Panc1 (cell line): ENCODE measurements at regions not wholly inside any gene's neighbourhood (a gene's known extent, or its start where the extent isn't known, plus 50 kb on each side); places are given as distances from the start of the nearest gene placed in this dataset.

ENCODE experiments used
- ATAC-seq: fragments of 200-7000 bp; cut with Tn5 transposase; 2 replicates; pipeline ENCODE4 v1.9.1; 2020; ENCODE audit warnings: mild to moderate bottlenecking, moderate library complexity
- BruUV-seq: library from RNA; stranded (reverse); fragments of 400-500 nt; replicated peaks from 2 replicates; lab custom pipeline; 2021; lab: Mats Ljungman, UMichigan
- CTCF ChIA-PET: fragments of 300-600 bp; sonication (Branson Sonifier 250); formaldehyde crosslinking; loops from one replicate; lab custom pipeline; 2022; ENCODE audit warnings: antibody characterized with exemption; lab: Charles Lee
- POLR2A ChIA-PET: fragments of 300-600 bp; sonication (Branson Sonifier 250); formaldehyde crosslinking; loops from one replicate; lab custom pipeline; 2022; ENCODE audit warnings: antibody characterized with exemption; lab: Charles Lee
- DNase-seq: peaks from one replicate; pipeline ENCODE4 v3.0.0-alpha.2; 2010; ENCODE audit warnings: low read depth, low spot score
- H3K27ac ChIP-seq: 2 replicates; pipeline ENCODE4 v1.5.1; 2011; ENCODE audit warnings: mild to moderate bottlenecking, low read length, inconsistent platforms
- H3K27me3 ChIP-seq: fragments of 200-500 bp; sonication (Bioruptor generic); 2 replicates; pipeline ENCODE4 v1.6.0; 2014; ENCODE audit warnings: low read length, inconsistent platforms; ENCODE audit not compliant: control insufficient read depth, insufficient read depth
- H3K36me3 ChIP-seq: fragments of 200-500 bp; sonication (Bioruptor generic); 2 replicates; pipeline ENCODE4 v1.5.1; 2014; ENCODE audit warnings: inconsistent platforms, mild to moderate bottlenecking, low read length, moderate library complexity; ENCODE audit not compliant: control insufficient read depth, insufficient read depth
- H3K4me1 ChIP-seq: 2 replicates; pipeline ENCODE4 v1.5.1; 2011; ENCODE audit warnings: inconsistent platforms, mild to moderate bottlenecking, low read length, moderate library complexity; ENCODE audit not compliant: control insufficient read depth, insufficient read depth
- H3K4me3 ChIP-seq, 2 experiments: 2 replicates each; pipeline ENCODE4 v1.5.1; 2011 to 2012; ENCODE audit warnings: low read depth in 2 of 2, low read length in 2 of 2, mild to moderate bottlenecking in 2 of 2, inconsistent platforms in 1 of 2, moderate library complexity in 1 of 2
- H3K9me3 ChIP-seq: fragments of 200-500 bp; sonication (Bioruptor generic); 2 replicates; pipeline ENCODE4 v1.5.1; 2014; ENCODE audit warnings: low read depth, mild to moderate bottlenecking, inconsistent platforms, low read length, moderate library complexity; ENCODE audit not compliant: control insufficient read depth, insufficient read depth
- CTCF ChIP-seq: fragments of 450-650 bp; IDR thresholded peaks from 2 replicates; pipeline ENCODE4 v1.5.1; 2017; ENCODE audit warnings: mild to moderate bottlenecking
- POLR2AphosphoS5 ChIP-seq: IDR thresholded peaks from 2 replicates; pipeline ENCODE4 v1.6.1; 2012; ENCODE audit warnings: mild to moderate bottlenecking, low read depth, low read length, moderate library complexity
- REST ChIP-seq, 2 experiments: IDR thresholded peaks; 2 replicates each; pipeline ENCODE4 v1.6.1; 2011 to 2012; ENCODE audit warnings: low read depth in 2 of 2, control low read depth in 1 of 2, low read length in 1 of 2, mild to moderate bottlenecking in 1 of 2, moderate library complexity in 1 of 2; ENCODE audit not compliant: insufficient read depth in 1 of 2
- SIN3A ChIP-seq: IDR thresholded peaks from 2 replicates; pipeline ENCODE4 v1.6.1; 2012; ENCODE audit warnings: low read depth, mild to moderate bottlenecking, low read length, moderate library complexity, borderline replicate concordance; ENCODE audit not compliant: insufficient read depth
- TCF7L2 ChIP-seq: IDR thresholded peaks from 2 replicates; pipeline ENCODE4 v1.6.1; 2011; ENCODE audit warnings: mild to moderate bottlenecking, low read depth, low read length, inconsistent platforms
- in situ Hi-C: cut with HindIII; loops from 2 replicates; pipeline ENCODE4 v1.10.0; 2016; ENCODE audit warnings: low sequenced_read_pairs, low pct_unique_long_range_greater_than_20kb
- intact Hi-C: fragments of 100-400 bp; cut with micrococcal nuclease; formaldehyde crosslinking; loops from one replicate; pipeline ENCODE4 v1.10.0; 2022; ENCODE audit not compliant: unreplicated experiment

GRCh38 chrX:20514358-20514757 is 247.6 kb upstream of the RPS6KA3 start:
- no peaks in the 10 kb centered on the region for H3K36me3 ChIP-seq
- ChIA-PET POLR2A (no interaction called here), CTCF (no interaction called here)
- no peak overlapping the region for H3K4me3 ChIP-seq
- no peak for ATAC-seq
- H3K4me1 ChIP-seq = no peaks in the 10 kb centered on the region
- no peaks in the 10 kb centered on the region for H3K27me3 ChIP-seq
- H3K27ac ChIP-seq = no peak overlapping the region
- no TSS peak for BruUV-seq
- no peaks in the 10 kb centered on the region for H3K9me3 ChIP-seq
- DNase-seq = no peak
- TF ChIP-seq SIN3A (no peak), CTCF (no peak), REST (IDR thresholded peaks at IDR 0.05; ENCODE audit: insufficient read depth in 1 of 2, low read depth in 2 of 2, low read length in 1 of 2) (no peak), POLR2AphosphoS5 (no peak)
- intact Hi-C loops = no loop called here
- in situ Hi-C loops = no loop called here

- Histone ChIP-seq H3K9me3 (no peaks in the 10 kb centered on the region), H3K36me3 (no peaks in the 10 kb centered on the region), H3K4me1 (no peaks in the 10 kb centered on the region), H3K27me3 (no peaks in the 10 kb centered on the region), H3K27ac (no peak overlapping the region), H3K4me3 (no peak overlapping the region)
- DNase-seq (no peak), ATAC-seq (no peak)
- intact Hi-C loops = no loop called here
- ChIA-PET CTCF (no interaction called here), POLR2A (no interaction called here)
- BruUV-seq = no TSS peak
- in situ Hi-C loops = no loop called here
- no peak for TF ChIP-seq POLR2AphosphoS5
- TF ChIP-seq TCF7L2 = no peak
- no peak for TF ChIP-seq CTCF
- TF ChIP-seq REST (IDR thresholded peaks at IDR 0.05; ENCODE audit: insufficient read depth in 1 of 2, low read depth in 2 of 2, low read length in 1 of 2) = no peak
- no peak for TF ChIP-seq SIN3A
Measured at GRCh38 chrX:20513185-20513584, 246.5 kb upstream of the RPS6KA3 start.
